Common myeloid progenitor, CD34-positive (primary cell): ENCODE measurements at regions not wholly inside any gene's neighbourhood (a gene's known extent, or its start where the extent isn't known, plus 50 kb on each side); places are given as distances from the start of the nearest gene placed in this dataset.

ENCODE experiments used
- CTCF ChIA-PET: fragments of 350-600 bp; sonication (Branson Sonifier 250); formaldehyde crosslinking; loops from one replicate; lab custom pipeline; 2021; ENCODE audit warnings: antibody characterized with exemption; lab: Charles Lee
- POLR2A ChIA-PET: fragments of 350-600 bp; sonication (Branson Sonifier 250); formaldehyde crosslinking; loops from one replicate; lab custom pipeline; 2021; ENCODE audit warnings: antibody characterized with exemption; lab: Charles Lee
- DNase-seq, 3 donors: peaks; one replicate each; pipeline versions ENCODE4 v3.0.0 to v3.0.0-alpha.2; 2013
- H3K27ac ChIP-seq, 2 experiments: 1 replicate in 1 of 2; 2 replicates in 1 of 2; pipeline ENCODE4 v1.7.0; 2013; ENCODE audit warnings: inconsistent platforms in 2 of 2, low read length in 2 of 2, mild to moderate bottlenecking in 2 of 2, low read depth in 1 of 2, moderate library complexity in 1 of 2; ENCODE audit not compliant: severe bottlenecking in 2 of 2, insufficient read depth in 1 of 2, poor library complexity in 1 of 2
- H3K27me3 ChIP-seq, 5 experiments: replicated peaks in 2 of 5; 1 replicate in 3 of 5; 2 replicates in 2 of 5; pipeline versions ENCODE4 v1.6.1 to v1.7.0; 2013; ENCODE audit warnings: low read length in 4 of 5, mild to moderate bottlenecking in 2 of 5, moderate library complexity in 2 of 5, inconsistent platforms in 1 of 5; ENCODE audit not compliant: insufficient read depth in 5 of 5, control insufficient read depth in 4 of 5
- H3K36me3 ChIP-seq, 4 experiments: 1 replicate in 2 of 4; 2 replicates in 2 of 4; pipeline versions ENCODE4 v1.6.1 to v1.7.0; 2013; ENCODE audit warnings: low read length in 3 of 4, control low read depth in 1 of 4, mild to moderate bottlenecking in 1 of 4; ENCODE audit not compliant: control insufficient read depth in 4 of 4, insufficient read depth in 4 of 4
- H3K4me1 ChIP-seq, 4 experiments: 1 replicate in 3 of 4; 2 replicates in 1 of 4; pipeline versions ENCODE4 v1.6.1 to v1.7.1; 2013; ENCODE audit warnings: low read length in 3 of 4, mild to moderate bottlenecking in 3 of 4, control low read depth in 1 of 4, inconsistent platforms in 1 of 4, moderate library complexity in 1 of 4; ENCODE audit not compliant: control insufficient read depth in 4 of 4, insufficient read depth in 4 of 4; ENCODE audit errors: control extremely low read depth in 1 of 4
- H3K4me3 ChIP-seq, 7 experiments: 1 replicate in 4 of 7; 2 replicates in 3 of 7; pipeline versions ENCODE4 v1.5.1 to v1.7.0; 2013; ENCODE audit warnings: mild to moderate bottlenecking in 7 of 7, low read length in 6 of 7, moderate library complexity in 6 of 7, inconsistent platforms in 2 of 7, low read depth in 2 of 7, control low read depth in 1 of 7; ENCODE audit not compliant: insufficient read depth in 4 of 7, control insufficient read depth in 1 of 7; ENCODE audit errors: extremely low read depth in 1 of 7
- H3K9me3 ChIP-seq, 5 experiments: 1 replicate in 4 of 5; 2 replicates in 1 of 5; pipeline versions ENCODE4 v1.6.1 to v1.7.1; 2013; ENCODE audit warnings: low read length in 4 of 5, mild to moderate bottlenecking in 2 of 5, inconsistent platforms in 1 of 5, low read depth in 1 of 5, moderate library complexity in 1 of 5; ENCODE audit not compliant: control insufficient read depth in 4 of 5, insufficient read depth in 2 of 5; ENCODE audit errors: control extremely low read depth in 1 of 5
- WGBS: methylation state at CpG from one replicate; pipeline ENCODE4 v1.1.5; 2013; ENCODE audit not compliant: insufficient coverage; 5-methylcytosine and 5-hydroxymethylcytosine counted together

DNA sequence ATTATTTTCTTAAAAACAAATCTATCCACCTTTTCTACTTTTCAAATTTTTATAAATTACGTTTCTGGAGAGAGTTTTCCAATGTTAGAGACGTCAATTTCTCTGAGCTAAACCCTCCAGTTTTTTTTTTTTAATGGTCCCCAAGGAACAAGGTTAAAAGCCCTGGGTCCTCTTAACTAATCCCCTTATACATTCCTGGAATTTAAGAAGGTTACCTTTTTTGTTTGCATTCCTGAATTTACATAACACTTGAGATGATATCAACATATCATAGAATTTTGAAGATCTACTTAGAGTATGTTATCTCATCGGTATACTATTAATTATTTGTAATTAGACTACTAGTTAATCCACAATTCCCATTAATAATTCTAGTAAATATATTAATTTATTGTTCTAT, 662.2 kb upstream of the LRFN5 start:
- no peaks in the 10 kb centered on the region for H3K36me3 ChIP-seq
- H3K4me1 ChIP-seq: no peaks in the 10 kb centered on the region
- H3K27ac ChIP-seq: no peak overlapping the region
- no peak for DNase-seq
- whole genome bisulfite sequencing: 75% methylated on average over 2 of the region's 3 CpGs
- CTCF ChIA-PET: no interaction called here
- H3K4me3 ChIP-seq: no peak overlapping the region
- POLR2A ChIA-PET: no interaction called here
- H3K9me3 ChIP-seq: no peaks in the 10 kb centered on the region
- no peaks in the 10 kb centered on the region for H3K27me3 ChIP-seq

DNA sequence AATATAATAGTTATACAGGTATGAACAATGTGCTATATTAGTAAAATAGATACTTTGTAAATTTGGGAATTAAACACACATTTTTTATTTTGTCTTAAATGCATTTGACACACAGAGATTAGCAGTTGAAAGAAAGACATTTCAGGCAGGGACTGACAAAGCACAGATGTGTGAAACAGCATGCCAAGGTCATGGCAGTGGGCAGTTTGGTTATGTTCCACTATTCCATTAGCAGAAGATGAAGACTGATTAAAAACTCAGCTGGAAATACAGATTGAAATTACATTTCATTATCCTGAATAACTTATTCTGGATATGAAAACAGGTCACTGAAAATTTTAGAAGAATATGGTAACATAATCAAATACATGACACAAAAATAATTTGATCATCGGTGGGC, 669.8 kb upstream of the LRFN5 start:
- ChIA-PET POLR2A (no interaction called here), CTCF (no interaction called here)
- no CpG with 5 or more reads among the region's 1 CpG for WGBS
- Histone ChIP-seq H3K9me3 (no peaks in the 10 kb centered on the region), H3K4me1 (no peaks in the 10 kb centered on the region), H3K36me3 (no peaks in the 10 kb centered on the region), H3K4me3 (no peak overlapping the region), H3K27me3 (no peaks in the 10 kb centered on the region), H3K27ac (no peak overlapping the region)
- DNase-seq: no peak

DNA sequence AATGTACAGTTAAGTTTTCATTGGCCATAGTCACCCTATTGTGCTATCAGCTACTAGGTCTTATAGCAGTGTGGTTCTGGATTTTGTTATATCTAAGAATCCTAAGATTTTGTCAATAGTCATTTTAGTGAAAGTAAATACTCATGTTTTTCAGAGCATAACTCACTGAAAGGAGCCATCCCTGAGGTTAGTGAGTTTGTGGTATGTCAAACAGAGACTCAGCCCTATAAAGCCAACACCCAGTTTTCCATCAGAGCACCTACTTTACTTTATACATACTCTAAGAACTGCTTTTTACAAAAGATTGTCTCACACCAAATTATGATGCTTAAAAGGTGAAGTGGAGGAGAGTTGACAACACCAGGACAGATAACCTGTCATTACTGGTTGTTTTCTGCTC, 686.3 kb upstream of the LRFN5 start:
- Histone ChIP-seq H3K9me3 (no peaks in the 10 kb centered on the region), H3K4me3 (no peak overlapping the region), H3K27me3 (no peaks in the 10 kb centered on the region), H3K4me1 (no peaks in the 10 kb centered on the region), H3K27ac (no peak overlapping the region), H3K36me3 (no peaks in the 10 kb centered on the region)
- DNase-seq: no peak
- ChIA-PET CTCF (no interaction called here), POLR2A (no interaction called here)

DNA sequence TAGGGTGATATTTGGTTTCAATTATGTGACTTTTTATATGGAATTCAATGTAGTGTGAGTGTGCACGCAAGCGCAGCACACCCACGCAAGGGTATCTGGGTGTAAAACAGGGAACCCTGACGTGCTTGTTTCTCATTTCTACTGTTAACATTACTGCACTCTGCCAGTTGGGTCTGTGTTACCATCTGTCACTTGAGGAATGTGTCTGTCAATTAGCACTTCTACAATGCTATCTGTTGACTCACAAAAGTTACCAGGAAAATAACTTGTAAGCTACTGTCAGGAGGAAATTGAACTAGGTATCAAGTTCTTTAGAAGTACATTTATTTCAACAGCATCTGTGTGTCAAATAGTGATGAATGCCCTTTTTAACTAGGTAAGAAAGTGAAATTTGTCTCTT, 695.5 kb upstream of the LRFN5 start:
- no peak overlapping the region for H3K27ac ChIP-seq

GRCh38 chr14:40909906-40910305, 696.8 kb upstream of the LRFN5 start:
- ChIA-PET CTCF (no interaction called here), POLR2A (no interaction called here)
- H3K4me3 ChIP-seq: no peak overlapping the region
- H3K36me3 ChIP-seq: no peaks in the 10 kb centered on the region
- H3K27me3 ChIP-seq: no peaks in the 10 kb centered on the region
- H3K9me3 ChIP-seq: no peaks in the 10 kb centered on the region
- 6% methylated on average over 2 of the region's 2 CpGs for WGBS
- H3K4me1 ChIP-seq: no peaks in the 10 kb centered on the region
- no peak overlapping the region for H3K27ac ChIP-seq
- DNase-seq: no peak

More for the DNA sequence above, 695.5 kb upstream of the LRFN5 start:
- H3K27me3 ChIP-seq: no peaks in the 10 kb centered on the region
- 96% methylated on average over 4 of the region's 4 CpGs for WGBS
- no peak for DNase-seq
- H3K9me3 ChIP-seq: no peaks in the 10 kb centered on the region
- H3K4me1 ChIP-seq: no peaks in the 10 kb centered on the region
- H3K36me3 ChIP-seq: no peaks in the 10 kb centered on the region
- CTCF ChIA-PET: no interaction called here
- no peak overlapping the region for H3K4me3 ChIP-seq
- POLR2A ChIA-PET: no interaction called here

GRCh38 chr14:40903709-40904108, 703.0 kb upstream of the LRFN5 start:
- POLR2A ChIA-PET: interaction anchor here (0.7 kb wide), 1 partner anchor 585 kb away, joined by 3 read pairs; no protein-coding TSS in a partner anchor
- no peaks in the 10 kb centered on the region for H3K4me1 ChIP-seq
- DNase-seq: no peak
- CTCF ChIA-PET: no interaction called here
- H3K4me3 ChIP-seq: no peak overlapping the region
- no peak overlapping the region for H3K27ac ChIP-seq
- no peaks in the 10 kb centered on the region for H3K27me3 ChIP-seq
- no peaks in the 10 kb centered on the region for H3K9me3 ChIP-seq
- H3K36me3 ChIP-seq: no peaks in the 10 kb centered on the region

- H3K9me3 ChIP-seq: no peaks in the 10 kb centered on the region
- DNase-seq: no peak
- no peak overlapping the region for H3K4me3 ChIP-seq
- no peaks in the 10 kb centered on the region for H3K36me3 ChIP-seq
- no peaks in the 10 kb centered on the region for H3K4me1 ChIP-seq
- ChIA-PET POLR2A (no interaction called here), CTCF (no interaction called here)
- H3K27ac ChIP-seq: no peak overlapping the region
- 100% methylated on average over 1 of the region's 2 CpGs for WGBS
- no peaks in the 10 kb centered on the region for H3K27me3 ChIP-seq
These were observed 707.2 kb upstream of the LRFN5 start for GRCh38 chr14:40899435-40899834.
